Suppressor macrophage (primary cell): ENCODE measurements at regions not wholly inside any gene's neighbourhood (a gene's known extent, or its start where the extent isn't known, plus 50 kb on each side); places are given as distances from the start of the nearest gene placed in this dataset.
"Not testable (repeated sequence)": the region's sequence is repeated elsewhere in the genome, so short reads cannot be mapped to it uniquely, and the experiment has no call there.

Source experiments
- DNase-seq, 4 experiments: peaks; one replicate each; pipeline ENCODE4 v3.0.0-alpha.2; 2020 to 2022

GRCh38 chr3:75325716-75326115 is 338.4 kb upstream of the FRG2C start:
- DNase-seq: no peak

DNA sequence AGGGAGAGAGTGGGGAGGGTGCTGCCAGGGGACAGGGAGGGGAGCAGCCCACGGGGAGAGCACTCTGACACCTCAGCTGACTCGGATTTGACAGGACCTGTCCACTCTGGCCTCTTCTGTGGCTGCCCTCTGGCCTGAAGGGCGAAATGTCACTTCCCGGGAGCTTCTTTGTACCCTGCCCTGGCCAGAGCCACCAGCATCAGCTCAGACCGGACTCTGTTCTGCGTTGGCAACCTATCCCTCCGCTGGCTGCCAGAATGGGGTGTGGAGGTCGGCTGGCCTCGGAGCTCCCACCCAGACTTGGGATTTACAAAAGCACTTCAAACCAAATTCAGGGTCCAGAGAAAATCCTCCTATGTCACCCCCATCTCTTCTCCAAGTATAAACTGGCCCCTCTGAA is 336.7 kb upstream of the FRG2C start:
- no peak for DNase-seq

DNA sequence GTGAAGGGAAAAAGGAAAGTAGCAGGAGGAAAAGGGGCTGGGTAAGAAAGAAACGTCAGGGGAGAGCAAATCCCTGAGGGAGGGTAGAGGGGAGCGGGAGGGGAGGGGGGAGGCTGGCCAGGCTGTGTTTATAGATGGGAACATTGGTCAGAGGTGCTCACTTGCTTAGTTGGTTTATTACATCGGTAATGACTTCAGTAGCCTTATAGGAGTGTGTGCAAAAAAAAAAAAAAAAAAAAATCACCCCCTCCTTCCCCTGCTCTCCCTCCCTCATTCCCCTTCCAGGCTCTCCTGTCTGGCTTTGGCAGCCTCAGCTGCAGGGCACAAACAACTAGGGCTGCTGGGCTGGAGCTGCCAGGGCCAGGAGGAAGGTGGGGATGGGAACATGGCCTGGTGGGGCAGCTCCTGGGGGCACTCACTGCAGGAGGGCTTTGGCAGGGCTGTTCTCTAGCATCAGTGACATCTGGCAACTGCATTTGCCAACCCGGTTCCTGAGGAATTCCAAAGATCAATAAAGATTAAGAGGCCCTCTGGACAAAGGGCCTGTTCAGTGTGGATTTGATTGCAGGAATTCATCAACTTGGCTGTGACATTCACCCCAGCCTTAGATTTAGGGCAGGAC is 334.5 kb upstream of the FRG2C start:
- no peak for DNase-seq

DNA sequence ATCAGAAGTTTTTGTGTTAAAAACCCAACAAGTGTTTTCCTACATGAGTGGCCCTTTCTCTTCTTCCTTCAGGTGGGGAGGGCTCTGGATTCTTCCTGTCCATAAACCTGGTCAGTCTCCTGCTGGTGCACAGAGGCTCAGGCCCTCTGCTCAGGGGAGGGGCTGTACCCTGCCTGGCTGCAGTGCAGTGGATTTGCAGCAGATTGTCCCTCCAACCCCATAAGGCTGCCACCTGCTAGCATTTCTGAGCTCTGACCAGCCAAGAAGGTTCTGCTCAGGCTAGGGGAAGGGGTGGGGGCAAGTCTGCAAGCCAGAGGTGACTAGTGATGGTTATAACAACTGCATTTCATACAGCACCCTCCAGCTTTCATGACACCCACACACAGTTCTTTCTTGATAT is 333.7 kb upstream of the FRG2C start:
- not testable (repeated sequence) for DNase-seq

DNA sequence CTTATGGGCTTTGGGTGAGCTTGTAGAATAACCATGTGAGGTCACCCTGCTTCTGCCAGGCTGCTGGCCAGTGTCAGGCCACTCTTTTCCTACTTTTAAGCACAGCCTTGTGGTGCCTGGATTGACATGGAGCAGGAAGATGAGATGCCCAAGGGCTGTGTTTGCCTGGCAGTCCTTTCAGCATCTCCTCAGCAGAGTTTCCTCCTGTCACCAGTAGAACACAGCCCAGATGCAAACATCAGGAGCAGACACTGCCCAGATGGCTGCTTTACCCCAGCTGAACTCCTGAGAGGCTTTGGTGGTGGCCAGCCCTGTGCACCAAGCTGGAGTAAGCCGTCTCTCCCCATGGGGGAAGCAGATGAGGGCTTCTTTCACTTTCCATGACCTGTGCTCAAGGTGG is 332.0 kb upstream of the FRG2C start:
- not testable (repeated sequence) for DNase-seq

- no peak for DNase-seq
Measured at GRCh38 chr3:75332794-75333193, 331.3 kb upstream of the FRG2C start.

GRCh38 chr3:75334299-75334698 is 329.8 kb upstream of the FRG2C start:
- DNase-seq: no peak

DNA sequence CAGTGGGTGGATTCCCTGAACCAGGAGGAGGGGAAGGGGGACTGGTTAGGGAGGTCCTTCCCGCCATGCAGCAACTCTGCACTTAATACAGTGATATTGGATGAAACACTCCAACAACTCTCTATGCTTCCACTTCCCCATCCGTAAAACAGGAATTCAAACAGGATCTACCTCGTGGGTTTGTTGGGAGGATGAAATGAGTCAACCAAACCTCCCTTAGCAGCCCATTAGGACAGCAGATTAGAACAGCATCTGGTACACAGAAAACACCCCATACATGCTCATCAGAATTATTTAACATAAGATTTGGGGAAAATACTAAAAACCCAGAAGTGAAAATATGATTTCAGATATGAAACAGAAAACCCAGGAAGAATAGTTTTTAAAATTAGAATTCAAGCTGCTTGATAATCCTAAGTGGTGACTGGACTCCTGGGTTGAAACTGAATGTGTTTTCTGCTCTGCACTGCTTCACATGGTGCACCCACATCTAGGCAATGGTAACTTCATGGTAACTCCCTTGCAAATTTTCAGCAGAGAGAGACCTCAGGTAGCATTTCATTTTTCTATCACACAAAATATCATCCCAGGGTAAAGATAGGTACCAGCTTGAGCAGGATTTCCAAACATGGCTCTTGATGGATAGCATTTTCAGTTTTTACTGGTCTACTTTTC is 326.8 kb upstream of the FRG2C start:
- DNase-seq: peak in 3 of 4 experiments; percentile 5 to 10 (median 5)

GRCh38 chr3:75338342-75338741 is 325.8 kb upstream of the FRG2C start:
- no peak for DNase-seq

DNA sequence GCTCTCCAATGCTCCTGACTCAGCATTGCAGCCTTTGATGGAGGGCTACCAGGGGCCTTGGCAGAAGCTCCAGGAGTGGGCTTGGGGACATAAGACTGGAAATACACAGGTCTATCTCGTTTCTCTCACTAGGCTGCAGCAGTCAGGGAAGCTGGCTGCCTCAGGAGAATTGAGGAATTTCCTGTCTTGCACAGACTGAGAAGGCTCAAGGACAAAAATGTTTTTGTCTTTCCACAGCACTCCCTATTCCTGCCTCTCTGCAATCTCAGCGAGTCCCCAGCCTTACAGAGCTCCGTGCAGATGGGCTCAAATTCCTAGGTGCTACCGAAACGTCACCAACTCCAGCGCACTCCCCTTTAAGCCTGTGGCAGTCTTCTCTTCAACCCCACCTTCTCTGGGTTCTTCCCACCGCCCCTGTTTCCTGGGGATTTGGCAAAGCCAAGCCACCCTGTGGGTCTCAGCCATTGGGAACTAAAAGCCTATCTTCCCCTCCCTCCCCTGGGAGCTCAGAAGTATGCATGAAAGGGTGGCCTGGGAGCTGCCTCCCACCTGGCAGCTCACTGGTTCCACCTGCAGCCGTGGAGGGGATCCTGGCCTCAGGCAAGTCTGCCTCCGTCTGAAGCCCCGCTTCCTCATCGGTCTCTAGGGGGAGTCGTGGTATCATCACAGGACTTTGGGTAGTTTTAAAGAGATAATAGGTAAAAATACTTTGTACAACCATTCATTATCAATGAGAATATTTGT is 322.6 kb upstream of the FRG2C start:
- no peak for DNase-seq

DNA sequence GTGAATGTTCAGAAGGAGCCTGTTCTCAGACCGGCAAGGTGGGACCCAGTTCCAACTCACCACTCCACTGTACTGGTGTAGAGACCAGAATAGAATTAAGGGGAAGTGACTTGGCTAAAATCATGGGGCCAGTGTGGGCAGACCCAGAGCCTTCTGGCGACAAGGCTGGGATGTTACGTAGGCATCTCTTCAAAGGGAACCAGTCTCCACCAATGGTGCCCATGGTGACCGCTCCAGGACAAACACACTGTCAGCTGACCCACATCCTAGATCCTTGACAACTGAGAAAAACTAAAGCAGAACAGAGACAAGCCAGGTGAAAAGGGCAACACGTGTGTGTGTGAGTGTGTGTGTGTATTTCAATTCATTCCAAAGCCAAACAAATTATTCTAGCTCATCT is 321.7 kb upstream of the FRG2C start:
- peak; percentile 86 to 96 (median 91) for DNase-seq

DNA sequence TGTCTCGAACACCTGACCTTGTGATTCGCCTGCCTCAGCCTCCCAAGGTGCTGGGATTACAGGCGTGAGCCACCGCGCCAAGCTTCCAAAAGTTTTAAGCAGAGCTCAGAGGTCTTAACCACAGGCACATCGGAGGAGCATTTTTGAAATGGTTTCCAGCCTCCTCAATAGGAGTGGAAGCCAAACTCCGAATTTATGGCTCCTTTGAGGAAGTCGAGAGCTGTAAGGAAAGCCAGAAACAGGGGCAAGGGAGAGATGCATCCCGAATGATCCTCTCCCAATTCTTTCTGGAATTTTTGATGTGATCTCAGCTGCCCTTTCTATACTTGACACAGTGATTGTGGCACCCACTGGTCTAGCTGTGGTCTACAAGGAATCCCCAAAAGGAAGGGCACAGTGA is 313.6 kb upstream of the FRG2C start:
- DNase-seq: not testable (repeated sequence)

DNA sequence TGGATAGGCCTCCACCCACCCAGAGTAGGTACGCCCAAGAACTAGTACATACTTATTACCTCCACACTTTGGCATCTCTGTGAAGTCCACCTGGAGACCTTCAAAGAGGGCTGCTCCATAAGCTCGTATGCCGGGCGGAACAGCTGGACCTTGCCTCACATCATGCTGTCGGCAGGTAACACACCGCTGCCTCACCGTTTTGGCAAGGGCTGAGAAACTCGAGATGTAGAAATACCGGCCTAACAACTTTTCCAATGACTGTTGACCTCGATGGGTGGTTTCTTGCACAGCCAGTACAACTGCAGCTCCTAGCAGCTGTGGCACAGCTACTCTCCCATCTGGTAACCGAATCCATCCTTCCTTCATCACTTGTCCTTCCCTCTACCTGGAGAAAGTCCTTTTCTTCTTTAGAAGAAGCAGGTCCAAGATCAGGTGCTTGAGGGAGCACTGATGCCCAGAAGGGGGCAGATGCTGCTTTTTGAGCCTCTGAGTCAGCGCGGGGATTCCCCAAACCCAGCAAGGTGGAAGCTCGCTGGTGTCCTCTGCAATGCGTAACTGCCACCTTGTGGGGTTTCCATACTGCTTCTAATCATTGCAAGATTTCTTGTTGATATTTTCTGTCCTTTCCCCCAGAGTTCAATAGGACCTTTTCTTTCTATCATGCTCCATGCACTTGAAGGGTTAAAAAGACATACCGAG is 301.9 kb upstream of the FRG2C start:
- DNase-seq: peak in 2 of 4 experiments; percentile 20 to 40

- DNase-seq: not testable (repeated sequence)
Measured at GRCh38 chr3:75372964-75373363, 291.2 kb upstream of the FRG2C start.

GRCh38 chr3:75379840-75380239 is 284.3 kb upstream of the FRG2C start:
- DNase-seq: not testable (repeated sequence)

- no peak for DNase-seq
Measured at GRCh38 chr3:75380276-75380771, 283.8 kb upstream of the FRG2C start.

- not testable (repeated sequence) for DNase-seq
Measured at GRCh38 chr3:75384016-75384415, 280.1 kb upstream of the FRG2C start.

DNA sequence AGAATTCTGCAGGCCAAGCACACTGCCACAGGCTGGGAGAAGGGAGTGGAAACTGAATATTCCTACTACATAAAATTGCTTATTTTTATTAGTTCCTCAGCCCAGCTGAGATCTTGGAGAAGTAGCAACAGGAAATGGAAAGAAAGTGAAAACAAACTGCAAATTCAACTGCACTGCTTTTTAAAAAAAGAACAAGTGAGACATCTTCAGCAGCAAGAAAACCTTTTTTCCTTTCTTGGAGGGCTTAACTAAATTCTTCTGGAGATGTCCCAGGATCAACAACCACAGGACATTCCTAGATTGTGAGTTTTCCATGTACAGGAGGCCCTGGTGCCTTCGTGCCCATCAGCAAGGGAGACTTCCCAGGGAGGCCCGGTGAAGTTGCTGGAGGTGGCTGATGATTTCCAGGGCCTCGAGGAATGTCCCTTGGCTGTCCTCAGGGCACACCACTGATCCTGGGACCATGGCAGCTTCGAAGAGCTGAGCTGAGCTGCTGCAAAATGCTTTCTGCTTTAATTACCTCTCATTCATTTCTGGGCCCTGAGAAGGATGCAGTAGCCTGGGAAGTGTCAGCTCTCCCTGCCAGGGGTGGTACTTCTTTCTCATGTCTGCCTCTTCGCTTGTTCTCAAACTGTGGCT is 275.5 kb upstream of the FRG2C start:
- DNase-seq: not testable (repeated sequence)

GRCh38 chr3:75393288-75393694 is 270.8 kb upstream of the FRG2C start:
- not testable (repeated sequence) for DNase-seq

- not testable (repeated sequence) for DNase-seq
Measured at GRCh38 chr3:75394102-75394501, 270.0 kb upstream of the FRG2C start.

- not testable (repeated sequence) for DNase-seq
Measured at GRCh38 chr3:75394562-75395360, 269.4 kb upstream of the FRG2C start.
